Endothelial cell of umbilical vein (primary cell): ENCODE measurements at regions not wholly inside any gene's neighbourhood (a gene's known extent, or its start where the extent isn't known, plus 50 kb on each side); places are given as distances from the start of the nearest gene placed in this dataset.

Experiments
- BruUV-seq: library from RNA; stranded (reverse); fragments of 400-500 nt; replicated peaks from 2 replicates; lab custom pipeline; 2021; lab: Mats Ljungman, UMichigan
- CTCF ChIA-PET: fragments of 300-600, 350-600 bp; sonication (Branson Sonifier 250); formaldehyde crosslinking; loops from one replicate; lab custom pipeline; 2021; ENCODE audit warnings: antibody characterized with exemption, inconsistent platforms; lab: Charles Lee
- POLR2A ChIA-PET: fragments of 300-600, 350-600 bp; sonication (Branson Sonifier 250); formaldehyde crosslinking; loops from one replicate; lab custom pipeline; 2021; ENCODE audit warnings: antibody characterized with exemption, inconsistent platforms; lab: Charles Lee
- DNase-seq: peaks from one replicate; pipeline ENCODE4 v3.0.0-alpha.2; 2011; ENCODE audit warnings: low read depth, low spot score
- FAIRE-seq: peaks from 2 replicates; lab custom pipeline; 2011; peaks lifted over from hg19 to GRCh38; lab: Jason Lieb, UNC
- H2AFZ ChIP-seq: 2 replicates; pipeline ENCODE4 v1.6.0; 2012; ENCODE audit warnings: low read depth, low read length, control low read depth, inconsistent platforms
- H3K27ac ChIP-seq: 2 replicates; pipeline ENCODE4 v1.5.1; 2011; ENCODE audit warnings: low read depth, mild to moderate bottlenecking, control low read depth, low read length, moderate library complexity; ENCODE audit not compliant: insufficient read depth
- H3K27me3 ChIP-seq, 2 experiments: 2 replicates each; pipeline versions ENCODE4 v1.6.0 to v1.6.1; 2011; ENCODE audit warnings: low read length in 2 of 2, mixed read lengths in 1 of 2; ENCODE audit not compliant: control insufficient read depth in 2 of 2, insufficient read depth in 2 of 2
- H3K36me3 ChIP-seq, 2 experiments: 2 replicates in 1 of 2; 3 replicates in 1 of 2; pipeline ENCODE4 v1.5.1; 2011; ENCODE audit warnings: low read length in 2 of 2, mild to moderate bottlenecking in 1 of 2, moderate library complexity in 1 of 2; ENCODE audit not compliant: control insufficient read depth in 2 of 2, insufficient read depth in 2 of 2; ENCODE audit errors: extremely low read depth in 1 of 2
- H3K4me1 ChIP-seq: 3 replicates; pipeline ENCODE4 v1.5.1; 2011; ENCODE audit warnings: mild to moderate bottlenecking, low read length; ENCODE audit not compliant: control insufficient read depth, insufficient read depth; ENCODE audit errors: extremely low read depth
- H3K4me2 ChIP-seq: 2 replicates; pipeline ENCODE4 v1.6.1; 2011; ENCODE audit warnings: low read length, control low read depth, mixed read lengths; ENCODE audit not compliant: insufficient read depth
- H3K4me3 ChIP-seq, 3 experiments: fragments of 200-600 bp in 1 of 3; sonication (generic), shearing (Covaris generic) in 1 of 3; replicated peaks in 1 of 3; 2 replicates each; pipeline ENCODE4 v1.5.1; 2011 to 2016; ENCODE audit warnings: control low read depth in 3 of 3, low read length in 3 of 3, mild to moderate bottlenecking in 2 of 3, inconsistent platforms in 1 of 3, low read depth in 1 of 3, moderate library complexity in 1 of 3; ENCODE audit not compliant: insufficient read depth in 1 of 3
- H3K79me2 ChIP-seq: 2 replicates; pipeline ENCODE4 v1.6.0; 2012; ENCODE audit warnings: low read length, inconsistent platforms; ENCODE audit not compliant: control insufficient read depth, insufficient read depth
- H3K9ac ChIP-seq: replicated peaks from 2 replicates; pipeline ENCODE3; 2011; ENCODE audit warnings: low read length, control low read depth; ENCODE audit not compliant: insufficient read depth; ENCODE audit errors: extremely low read depth
- H3K9me1 ChIP-seq: replicated peaks from 3 replicates; pipeline ENCODE4 v1.6.0; 2011; ENCODE audit warnings: mild to moderate bottlenecking, low read length; ENCODE audit not compliant: control insufficient read depth, insufficient read depth; ENCODE audit errors: extremely low read depth
- H3K9me3 ChIP-seq: replicated peaks from 2 replicates; pipeline ENCODE4 v1.5.1; 2012; ENCODE audit warnings: low read length, inconsistent platforms; ENCODE audit not compliant: control insufficient read depth, insufficient read depth
- H4K20me1 ChIP-seq: replicated peaks from 2 replicates; pipeline ENCODE3; 2011; ENCODE audit warnings: mild to moderate bottlenecking, low read length; ENCODE audit not compliant: control insufficient read depth, insufficient read depth; ENCODE audit errors: extremely low read depth
- CTCF ChIP-seq, 2 donors: IDR thresholded peaks; 1 replicate in 1 of 2; 2 replicates in 1 of 2; pipeline ENCODE4 v1.5.1; 2011; ENCODE audit warnings: low read length in 2 of 2, mild to moderate bottlenecking in 2 of 2, moderate library complexity in 2 of 2, control low read depth in 1 of 2, inconsistent platforms in 1 of 2, low read depth in 1 of 2; ENCODE audit not compliant: insufficient read depth in 1 of 2; ENCODE audit errors: extremely low read depth in 1 of 2
- EZH2 ChIP-seq: IDR thresholded peaks from 2 replicates; pipeline ENCODE4 v1.6.1; 2012; ENCODE audit warnings: borderline replicate concordance, low read depth, mild to moderate bottlenecking, moderate library complexity, low read length, inconsistent platforms; ENCODE audit not compliant: severe bottlenecking
- FOS ChIP-seq: IDR thresholded peaks from 2 replicates; pipeline ENCODE4 v1.6.1; 2011; ENCODE audit warnings: mild to moderate bottlenecking, low read length, moderate library complexity, borderline replicate concordance; ENCODE audit not compliant: insufficient read depth
- GATA2 ChIP-seq: IDR thresholded peaks from 2 replicates; pipeline ENCODE4 v1.7.0; 2011; ENCODE audit warnings: low read depth, mild to moderate bottlenecking, moderate library complexity, mixed read lengths, low read length; ENCODE audit not compliant: insufficient read length, insufficient read depth
- JUN ChIP-seq: IDR thresholded peaks from 2 replicates; pipeline ENCODE4 v1.6.1; 2011; ENCODE audit warnings: borderline replicate concordance, low read depth; ENCODE audit not compliant: insufficient read length, insufficient read depth
- MYC ChIP-seq: IDR thresholded peaks from one replicate; pipeline ENCODE4 v1.6.1; 2011; ENCODE audit warnings: mild to moderate bottlenecking, low read depth, low read length
- POLR2A ChIP-seq: IDR thresholded peaks from 2 replicates; pipeline ENCODE4 v1.6.1; 2012; ENCODE audit warnings: low read depth, mild to moderate bottlenecking, control low read depth, low read length
- POLR2AphosphoS5 ChIP-seq: IDR thresholded peaks from 2 replicates; pipeline ENCODE4 v1.6.1; 2012; ENCODE audit warnings: low read depth, mild to moderate bottlenecking, control low read depth, low read length, moderate library complexity; ENCODE audit not compliant: insufficient read depth
- dilution Hi-C: fragments of 300-500 bp; cut with MboI; formaldehyde crosslinking; loops from one replicate; pipeline ENCODE4 v1.15.0; 2019; ENCODE audit warnings: low sequenced_read_pairs; ENCODE audit not compliant: extremely low pct_ligation_motif_present
- intact Hi-C: fragments of 100-400 bp; cut with micrococcal nuclease; formaldehyde crosslinking; loops from one replicate; pipeline ENCODE4 v1.10.0; 2022
- TF ChIP-seq, protein P1 (sequence below): IDR thresholded peaks from 2 replicates; pipeline ENCODE4 v1.6.1; 2011; ENCODE audit not compliant: insufficient read depth, insufficient read length

DNA sequence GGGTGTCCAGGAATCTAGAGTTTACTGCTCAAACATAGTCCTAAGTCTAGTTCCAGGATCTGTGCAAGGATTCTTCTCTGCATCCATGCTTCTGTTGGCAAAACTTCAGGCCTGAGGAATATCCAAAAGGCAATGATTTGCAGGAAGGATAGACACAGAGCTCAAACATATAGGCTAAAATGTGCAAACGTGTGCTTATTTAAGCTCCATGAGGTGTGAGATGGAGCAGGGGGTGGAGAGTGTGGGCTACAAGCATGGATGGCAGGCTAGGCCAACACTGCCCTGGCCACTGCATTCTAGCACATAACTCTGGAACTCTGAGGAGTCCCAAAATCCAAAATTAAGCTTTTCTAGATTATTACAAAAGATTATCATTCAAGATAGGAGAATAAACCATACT, 301.1 kb downstream of the PAX3 start:
- ChIA-PET CTCF (no interaction called here), POLR2A (no interaction called here)
- H3K4me1 ChIP-seq, result no peaks in the 10 kb centered on the region
- no peak overlapping the region for H3K9ac ChIP-seq
- H3K27ac ChIP-seq, result no peak overlapping the region
- DNase-seq (no peak), FAIRE-seq (no peak)
- H3K9me3 ChIP-seq, result no peaks in the 10 kb centered on the region
- H3K36me3 ChIP-seq, result no peaks in the 10 kb centered on the region
- TF ChIP-seq MYC (no peak), JUN (no peak), FOS (no peak), GATA2 (no peak), EZH2 (no peak), CTCF (IDR thresholded peaks at IDR 0.05; ENCODE audit: extremely low read depth in 1 of 2, insufficient read depth in 1 of 2, low read depth in 1 of 2, low read length in 2 of 2) (no peak), POLR2AphosphoS5 (no peak), POLR2A (no peak)
- TF ChIP-seq, protein P1, sequence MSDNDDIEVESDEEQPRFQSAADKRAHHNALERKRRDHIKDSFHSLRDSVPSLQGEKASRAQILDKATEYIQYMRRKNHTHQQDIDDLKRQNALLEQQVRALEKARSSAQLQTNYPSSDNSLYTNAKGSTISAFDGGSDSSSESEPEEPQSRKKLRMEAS, result no peak
- no peak overlapping the region for H3K4me3 ChIP-seq
- no peaks in the 10 kb centered on the region for H3K9me1 ChIP-seq
- no peaks in the 10 kb centered on the region for H3K27me3 ChIP-seq
- H3K4me2 ChIP-seq, result no peak overlapping the region
- H2AFZ ChIP-seq, result no peak overlapping the region
- no peaks in the 10 kb centered on the region for H3K79me2 ChIP-seq
- dilution Hi-C loops (no loop called here), intact Hi-C loops (no loop called here)
- no peaks in the 10 kb centered on the region for H4K20me1 ChIP-seq
- no TSS peak for BruUV-seq
